CD4-positive, alpha-beta T cell (primary cell): ENCODE measurements at regions not wholly inside any gene's neighbourhood (a gene's known extent, or its start where the extent isn't known, plus 50 kb on each side); places are given as distances from the start of the nearest gene placed in this dataset.

Experiments
- ATAC-seq: fragments of 200-7000 bp; cut with Tn5 transposase; one replicate; pipeline ENCODE4 v1.10.0; 2022; ENCODE audit warnings: mild to moderate bottlenecking; ENCODE audit not compliant: poor library complexity
- CTCF ChIA-PET: fragments of 350-600 bp; sonication (Branson Sonifier 250); formaldehyde crosslinking; loops from one replicate; lab custom pipeline; 2021; ENCODE audit warnings: antibody characterized with exemption, inconsistent platforms; lab: Charles Lee
- POLR2A ChIA-PET: fragments of 350-600 bp; sonication (Branson Sonifier 250); formaldehyde crosslinking; loops from one replicate; lab custom pipeline; 2021; ENCODE audit warnings: antibody characterized with exemption, inconsistent platforms; lab: Charles Lee
- DNase-seq, 14 experiments: peaks; one replicate each; pipeline ENCODE4 v3.0.0-alpha.2; 2013 to 2020; ENCODE audit warnings: mixed read lengths in 2 of 14
- H3K27ac ChIP-seq, 2 donors: one replicate each; pipeline versions ENCODE4 v1.5.1 to v1.7.0; 2013; ENCODE audit warnings: low read length in 2 of 2, low read depth in 1 of 2, mild to moderate bottlenecking in 1 of 2
- H3K27me3 ChIP-seq, 2 experiments: 1 replicate in 1 of 2; 2 replicates in 1 of 2; pipeline versions ENCODE4 v1.6.1 to v1.7.0; 2013; ENCODE audit warnings: low read length in 2 of 2, control low read depth in 1 of 2, mild to moderate bottlenecking in 1 of 2, moderate library complexity in 1 of 2; ENCODE audit not compliant: insufficient read depth in 2 of 2, control insufficient read depth in 1 of 2
- H3K36me3 ChIP-seq: one replicate; pipeline ENCODE4 v1.6.1; 2013; ENCODE audit warnings: low read length, control low read depth; ENCODE audit not compliant: insufficient read depth
- H3K4me1 ChIP-seq: one replicate; pipeline ENCODE4 v1.6.1; 2013; ENCODE audit warnings: low read length, control low read depth; ENCODE audit not compliant: insufficient read depth
- H3K4me3 ChIP-seq: one replicate; pipeline ENCODE4 v1.5.1; 2013; ENCODE audit warnings: mild to moderate bottlenecking, low read length, moderate library complexity
- H3K9me3 ChIP-seq, 2 experiments: 1 replicate in 1 of 2; 2 replicates in 1 of 2; pipeline versions ENCODE4 v1.6.1 to v1.7.0; 2013; ENCODE audit warnings: low read length in 2 of 2, mild to moderate bottlenecking in 2 of 2, control low read depth in 1 of 2, moderate library complexity in 1 of 2; ENCODE audit not compliant: control insufficient read depth in 1 of 2, insufficient read depth in 1 of 2
- H3K27ac Mint-ChIP-seq: one replicate; pipeline ENCODE4 v1.8.0; 2020; ENCODE audit warnings: mixed read lengths
- H3K27me3 Mint-ChIP-seq: one replicate; pipeline ENCODE4 v1.8.0; 2021; ENCODE audit warnings: mixed read lengths
- H3K36me3 Mint-ChIP-seq: one replicate; pipeline ENCODE4 v1.8.0; 2021; ENCODE audit warnings: low read depth, mixed read lengths
- H3K4me1 Mint-ChIP-seq: one replicate; pipeline ENCODE4 v1.8.0; 2021; ENCODE audit warnings: low read depth, mixed read lengths
- H3K4me3 Mint-ChIP-seq: one replicate; pipeline ENCODE4 v1.8.0; 2020; ENCODE audit warnings: mild to moderate bottlenecking, mixed read lengths
- H3K9me3 Mint-ChIP-seq: one replicate; pipeline ENCODE4 v1.8.0; 2020; ENCODE audit warnings: mixed read lengths
- intact Hi-C, 2 experiments: fragments of 100-400 bp; cut with DNase I in 1 of 2; cut with micrococcal nuclease in 1 of 2; formaldehyde crosslinking; loops; one replicate each; pipeline versions ENCODE4 v1.15.1 to v1.9.0; 2023 to 2025; cut with DNase I, micrococcal nuclease
- TF ChIP-seq, protein P1 (sequence below): fragments of 200-600 bp; IDR thresholded peaks from one replicate; pipeline ENCODE4 v1.8.0; 2022; ENCODE audit warnings: antibody characterized with exemption, mild to moderate bottlenecking

DNA sequence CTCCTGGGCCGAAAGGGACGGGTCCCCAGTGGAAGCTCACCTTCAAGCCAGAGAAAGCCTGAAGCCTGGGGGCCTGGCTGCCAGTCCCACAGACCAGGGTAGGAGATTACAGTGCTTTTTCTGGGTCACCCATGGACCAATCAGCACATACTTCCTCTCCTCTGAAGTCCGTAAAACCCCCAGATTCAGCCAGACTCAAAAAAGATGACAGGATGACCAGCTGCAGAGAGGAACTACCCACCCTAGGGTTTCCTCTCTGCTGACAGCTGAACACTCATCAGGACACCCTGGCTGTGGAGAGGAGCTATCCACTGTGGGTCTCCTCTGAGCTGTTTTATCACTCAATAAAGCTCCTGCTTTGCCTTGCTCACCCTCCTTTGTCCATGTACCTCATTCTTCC, 78.0 kb downstream of the SAMD9 start:
- TF ChIP-seq, protein P1, sequence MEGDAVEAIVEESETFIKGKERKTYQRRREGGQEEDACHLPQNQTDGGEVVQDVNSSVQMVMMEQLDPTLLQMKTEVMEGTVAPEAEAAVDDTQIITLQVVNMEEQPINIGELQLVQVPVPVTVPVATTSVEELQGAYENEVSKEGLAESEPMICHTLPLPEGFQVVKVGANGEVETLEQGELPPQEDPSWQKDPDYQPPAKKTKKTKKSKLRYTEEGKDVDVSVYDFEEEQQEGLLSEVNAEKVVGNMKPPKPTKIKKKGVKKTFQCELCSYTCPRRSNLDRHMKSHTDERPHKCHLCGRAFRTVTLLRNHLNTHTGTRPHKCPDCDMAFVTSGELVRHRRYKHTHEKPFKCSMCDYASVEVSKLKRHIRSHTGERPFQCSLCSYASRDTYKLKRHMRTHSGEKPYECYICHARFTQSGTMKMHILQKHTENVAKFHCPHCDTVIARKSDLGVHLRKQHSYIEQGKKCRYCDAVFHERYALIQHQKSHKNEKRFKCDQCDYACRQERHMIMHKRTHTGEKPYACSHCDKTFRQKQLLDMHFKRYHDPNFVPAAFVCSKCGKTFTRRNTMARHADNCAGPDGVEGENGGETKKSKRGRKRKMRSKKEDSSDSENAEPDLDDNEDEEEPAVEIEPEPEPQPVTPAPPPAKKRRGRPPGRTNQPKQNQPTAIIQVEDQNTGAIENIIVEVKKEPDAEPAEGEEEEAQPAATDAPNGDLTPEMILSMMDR: no peak
- no peak for ATAC-seq
- POLR2A ChIA-PET: no interaction called here
- H3K27me3 Mint-ChIP-seq: no peaks in the 10 kb centered on the region
- Histone ChIP-seq H3K9me3 (no peaks in the 10 kb centered on the region), H3K4me1 (no peaks in the 10 kb centered on the region), H3K27me3 (peaks cover 2 to 4% of the 10 kb centered on the region in 2 experiments), H3K27ac (no peak overlapping the region), H3K4me3 (no peak overlapping the region), H3K36me3 (no peaks in the 10 kb centered on the region)
- H3K4me1 Mint-ChIP-seq: peaks cover 8% of the 10 kb centered on the region
- intact Hi-C loops: no loop called here
- H3K27ac Mint-ChIP-seq: no peak overlapping the region
- H3K9me3 Mint-ChIP-seq: no peaks in the 10 kb centered on the region
- H3K36me3 Mint-ChIP-seq: no peaks in the 10 kb centered on the region
- H3K4me3 Mint-ChIP-seq: no peak overlapping the region
- CTCF ChIA-PET: no interaction called here
- no peak for DNase-seq

DNA sequence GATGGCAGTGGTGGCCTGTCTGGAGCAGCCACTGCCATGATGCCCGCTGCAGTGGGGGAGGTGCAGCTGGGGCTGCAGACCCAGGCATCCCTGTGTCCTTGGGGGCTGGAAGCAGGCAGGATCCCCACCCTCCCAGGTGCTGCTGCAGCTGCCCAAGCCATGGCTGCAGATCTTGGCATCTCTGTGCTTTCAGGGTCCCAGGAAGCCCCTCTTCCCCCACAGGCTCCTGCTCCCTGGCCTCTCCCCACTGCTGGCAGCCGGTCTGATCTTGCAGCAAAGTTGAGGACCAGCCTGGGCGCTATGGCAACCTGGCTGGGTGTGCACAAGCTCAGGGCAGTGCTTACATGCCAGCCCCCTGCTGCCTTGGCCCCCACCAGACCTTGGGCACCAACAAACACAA, 78.5 kb downstream of the SAMD9 start:
- ChIA-PET POLR2A (no interaction called here), CTCF (no interaction called here)
- ATAC-seq (no peak), DNase-seq (no peak)
- H3K4me3 ChIP-seq: no peak overlapping the region
- Mint-ChIP-seq H3K27me3 (no peaks in the 10 kb centered on the region), H3K27ac (no peak overlapping the region), H3K4me1 (peaks cover 8% of the 10 kb centered on the region), H3K9me3 (no peaks in the 10 kb centered on the region), H3K36me3 (no peaks in the 10 kb centered on the region), H3K4me3 (no peak overlapping the region)
- no peaks in the 10 kb centered on the region for H3K4me1 ChIP-seq
- H3K27me3 ChIP-seq: peaks cover 2 to 4% of the 10 kb centered on the region in 2 experiments
- H3K27ac ChIP-seq: no peak overlapping the region
- no peaks in the 10 kb centered on the region for H3K9me3 ChIP-seq
- TF ChIP-seq, protein P1: no peak
- intact Hi-C loops: no loop called here
- H3K36me3 ChIP-seq: no peaks in the 10 kb centered on the region

DNA sequence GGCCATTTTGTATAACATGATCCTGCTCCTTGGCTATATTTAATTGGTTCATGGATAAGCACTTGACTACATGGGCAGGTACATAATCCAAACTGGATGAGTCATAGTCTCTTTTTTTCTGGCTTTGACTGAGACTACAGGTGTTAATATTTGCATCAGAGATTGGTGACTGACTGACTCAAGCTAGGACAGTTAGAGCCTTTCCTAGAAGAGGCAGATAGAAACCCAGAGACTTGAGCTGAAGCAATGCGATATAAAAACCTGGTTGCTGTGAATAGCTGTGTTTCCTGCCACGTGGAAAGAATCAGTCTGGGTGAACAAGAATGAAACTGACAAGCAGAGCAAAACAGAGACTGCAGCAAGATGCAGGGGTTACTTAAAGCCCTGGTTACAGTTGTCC, 81.0 kb downstream of the SAMD9 start:
- H3K27me3 Mint-ChIP-seq: no peaks in the 10 kb centered on the region
- Histone ChIP-seq H3K27ac (no peak overlapping the region), H3K4me3 (no peak overlapping the region), H3K4me1 (no peaks in the 10 kb centered on the region), H3K9me3 (peaks cover 0 to 1% of the 10 kb centered on the region in 2 experiments), H3K27me3 (peaks cover 0 to 2% of the 10 kb centered on the region in 2 experiments), H3K36me3 (no peaks in the 10 kb centered on the region)
- H3K27ac Mint-ChIP-seq: no peak overlapping the region
- CTCF ChIA-PET: interaction anchor here (0.9 kb wide), 1 partner anchor 12 kb away, joined by 3 read pairs; no protein-coding TSS in a partner anchor
- H3K36me3 Mint-ChIP-seq: no peaks in the 10 kb centered on the region
- peaks cover 8% of the 10 kb centered on the region for H3K4me1 Mint-ChIP-seq
- ATAC-seq: peak; percentile 71
- TF ChIP-seq, protein P1: no peak
- peak in 1 of 14 experiments; percentile 7 for DNase-seq
- no peak overlapping the region for H3K4me3 Mint-ChIP-seq
- POLR2A ChIA-PET: no interaction called here
- intact Hi-C loops: no loop called here
- peaks cover 7% of the 10 kb centered on the region for H3K9me3 Mint-ChIP-seq
